Stimulated activated CD8-positive, alpha-beta memory T cell treated with anti-CD3 and anti-CD28 coated beads, Interleukin-4, amount 100 ng/mL, for 24 hours (primary cell): ENCODE measurements at regions not wholly inside any gene's neighbourhood (a gene's known extent, or its start where the extent isn't known, plus 50 kb on each side); places are given as distances from the start of the nearest gene placed in this dataset.

ENCODE experiments used
- DNase-seq: peaks from one replicate; pipeline ENCODE4 v3.0.0-alpha.2; 2020; ENCODE audit warnings: low read depth

DNA sequence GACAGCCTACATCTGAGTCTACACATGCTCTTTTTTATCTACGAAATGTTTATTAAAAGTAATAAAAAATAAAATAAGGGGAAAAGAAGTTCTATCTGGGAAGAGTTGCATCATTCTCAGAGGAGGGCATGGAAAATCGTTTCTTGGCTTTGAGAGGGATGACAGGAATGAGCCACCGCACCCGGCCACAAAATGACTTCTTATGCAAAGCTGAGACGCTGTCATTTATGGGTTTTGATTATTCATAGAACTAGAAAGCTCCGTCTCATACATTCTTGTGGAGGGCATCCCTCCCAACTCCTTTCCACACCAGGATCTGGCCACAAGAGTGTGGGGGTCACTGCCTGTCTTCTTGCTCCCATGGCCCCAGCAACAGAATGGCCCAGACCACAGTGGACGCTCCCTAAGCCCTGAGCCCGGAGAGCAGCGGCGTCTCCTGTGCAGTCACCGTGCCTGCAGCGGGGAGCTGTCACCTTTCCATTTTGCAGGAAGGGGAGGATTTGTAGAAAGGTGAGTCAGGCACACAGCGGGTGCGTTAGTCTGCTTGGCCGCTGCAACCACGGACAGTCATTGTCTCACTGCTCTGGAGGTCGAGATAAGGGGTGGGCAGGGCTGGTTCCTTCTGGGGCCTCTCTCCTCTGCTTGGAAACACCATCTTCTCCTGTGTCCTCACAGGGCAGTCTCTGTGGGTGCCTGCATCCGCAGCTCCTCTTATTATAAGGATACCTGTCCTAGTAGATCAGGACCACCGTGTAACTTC lies 1388.7 kb downstream of the BRD1 start:
- DNase-seq = no peak

DNA sequence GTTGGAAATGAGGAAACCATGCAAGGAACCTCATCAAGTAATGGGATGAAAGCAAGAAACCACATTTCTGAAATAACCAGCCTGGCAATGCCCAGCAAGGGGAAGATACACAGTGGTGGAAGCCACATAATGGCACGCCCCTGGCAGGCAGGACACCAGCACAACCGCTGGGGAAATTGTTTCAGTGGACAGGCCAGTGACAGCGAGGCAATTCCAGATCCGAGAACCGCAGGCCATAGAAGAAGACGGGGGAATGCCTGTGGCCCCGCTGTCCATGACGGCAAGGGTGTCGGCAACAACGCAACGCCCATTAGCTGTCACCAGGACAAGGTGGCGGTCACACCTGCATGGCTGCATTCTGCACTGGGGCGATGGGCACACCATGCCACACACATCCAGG lies 1389.6 kb downstream of the BRD1 start:
- DNase-seq = no peak

DNA sequence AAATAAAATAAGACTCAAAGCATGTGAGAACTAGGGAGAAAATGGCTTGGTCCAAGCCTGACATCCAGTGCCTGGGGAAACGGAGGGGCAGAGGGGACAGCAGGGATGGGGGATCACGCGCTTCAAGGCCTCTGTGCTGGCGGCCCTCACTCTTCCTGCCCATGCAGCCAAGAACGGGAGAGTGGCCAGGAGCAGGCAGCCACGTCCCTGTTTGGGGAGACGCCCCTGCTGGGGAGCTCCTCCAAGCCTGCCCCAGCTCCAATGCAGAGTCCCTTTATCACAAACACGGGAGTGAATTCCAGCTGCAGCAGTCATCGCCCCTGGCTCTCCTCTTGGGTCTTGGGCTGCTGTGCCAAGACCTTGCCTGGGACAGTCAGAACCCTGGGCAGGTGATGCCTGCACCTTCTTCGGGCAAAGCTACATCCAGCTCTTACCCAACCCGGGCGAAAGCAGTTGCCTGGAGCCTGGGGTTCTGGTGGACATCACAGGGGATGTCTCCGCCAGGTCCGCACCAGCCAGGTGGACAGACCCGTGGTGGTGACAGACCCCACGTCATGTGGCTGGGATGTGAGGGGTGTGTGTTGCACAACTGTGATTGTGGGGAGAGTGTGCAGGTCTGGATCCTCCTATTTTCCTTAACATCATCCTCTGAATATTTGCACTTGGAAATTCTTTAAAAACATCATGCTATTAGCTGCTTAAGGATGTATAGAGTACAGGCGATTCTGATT lies 1391.3 kb downstream of the BRD1 start:
- DNase-seq = no peak

DNA sequence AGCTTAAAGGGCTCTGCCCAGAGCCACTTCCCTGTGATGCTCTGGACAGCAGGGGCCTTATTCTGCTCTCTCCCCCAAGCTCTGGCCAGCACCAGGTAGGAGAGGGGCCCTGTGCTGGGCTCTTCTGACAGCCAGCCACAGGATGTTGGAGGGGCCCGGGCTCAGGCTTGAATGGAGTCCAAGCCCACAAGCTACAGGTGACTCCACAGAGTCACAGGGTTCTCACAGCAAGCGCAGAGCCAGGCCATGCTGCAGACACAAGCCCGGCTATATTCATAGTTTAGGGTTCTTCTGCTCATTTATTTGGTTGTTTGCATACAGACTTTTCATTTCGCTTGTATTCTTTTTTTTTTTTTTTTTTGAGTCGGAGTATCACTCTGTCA lies 1392.8 kb downstream of the BRD1 start:
- DNase-seq = no peak

DNA sequence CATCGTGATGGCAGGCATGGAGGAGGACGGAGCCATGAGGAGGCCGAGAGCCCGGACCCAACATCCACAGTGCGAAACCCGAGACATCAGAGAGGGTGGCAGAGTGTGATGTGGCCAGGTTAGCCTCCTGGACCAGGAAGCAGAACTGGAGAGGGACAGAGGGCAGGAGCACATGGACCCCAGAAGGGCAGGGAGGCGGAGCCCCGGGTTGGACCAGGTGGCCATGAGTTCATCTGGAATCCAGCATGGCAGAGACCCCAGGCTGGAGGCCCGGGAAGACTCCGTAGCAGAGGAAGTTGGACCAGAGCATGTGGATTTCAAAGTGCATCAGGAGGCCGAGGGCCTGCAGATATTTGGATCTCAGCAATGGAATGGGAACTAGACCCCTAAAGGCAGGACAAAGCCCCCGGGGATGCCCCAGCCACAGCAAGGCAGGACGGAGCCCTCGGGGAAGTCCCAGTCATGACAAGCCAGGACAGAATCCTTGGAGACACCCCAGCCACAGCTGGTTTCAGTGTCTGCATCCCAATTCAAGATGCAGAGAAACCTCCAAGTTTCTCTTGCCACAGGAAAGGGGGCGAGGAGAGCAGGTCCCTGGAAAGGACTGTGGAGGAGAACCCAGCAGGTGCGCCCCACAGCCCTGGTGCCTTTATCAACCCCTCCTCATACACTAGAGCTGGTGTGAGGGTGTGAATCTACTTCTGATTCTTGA lies 1393.4 kb downstream of the BRD1 start:
- DNase-seq = no peak

DNA sequence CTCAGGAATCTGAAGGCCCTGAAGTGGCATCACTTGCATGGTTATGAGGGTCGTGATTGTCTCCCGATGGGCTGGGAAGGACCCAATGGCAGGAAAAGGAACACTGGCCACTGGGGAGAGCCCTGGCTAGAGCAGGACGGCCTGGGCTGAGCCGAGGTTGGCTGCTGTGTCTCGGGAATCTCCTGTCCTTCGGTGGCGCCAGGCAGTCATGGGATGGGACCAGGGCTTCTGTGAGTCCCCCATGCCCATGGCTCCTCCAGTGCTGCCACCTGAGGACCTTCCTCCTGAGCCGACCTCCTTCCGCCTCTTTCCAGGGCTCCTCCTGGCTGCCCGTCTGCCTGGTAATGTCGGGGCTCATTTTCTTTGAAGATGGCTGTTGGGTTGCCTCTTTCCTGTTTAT lies 1394.0 kb downstream of the BRD1 start:
- no peak for DNase-seq

DNA sequence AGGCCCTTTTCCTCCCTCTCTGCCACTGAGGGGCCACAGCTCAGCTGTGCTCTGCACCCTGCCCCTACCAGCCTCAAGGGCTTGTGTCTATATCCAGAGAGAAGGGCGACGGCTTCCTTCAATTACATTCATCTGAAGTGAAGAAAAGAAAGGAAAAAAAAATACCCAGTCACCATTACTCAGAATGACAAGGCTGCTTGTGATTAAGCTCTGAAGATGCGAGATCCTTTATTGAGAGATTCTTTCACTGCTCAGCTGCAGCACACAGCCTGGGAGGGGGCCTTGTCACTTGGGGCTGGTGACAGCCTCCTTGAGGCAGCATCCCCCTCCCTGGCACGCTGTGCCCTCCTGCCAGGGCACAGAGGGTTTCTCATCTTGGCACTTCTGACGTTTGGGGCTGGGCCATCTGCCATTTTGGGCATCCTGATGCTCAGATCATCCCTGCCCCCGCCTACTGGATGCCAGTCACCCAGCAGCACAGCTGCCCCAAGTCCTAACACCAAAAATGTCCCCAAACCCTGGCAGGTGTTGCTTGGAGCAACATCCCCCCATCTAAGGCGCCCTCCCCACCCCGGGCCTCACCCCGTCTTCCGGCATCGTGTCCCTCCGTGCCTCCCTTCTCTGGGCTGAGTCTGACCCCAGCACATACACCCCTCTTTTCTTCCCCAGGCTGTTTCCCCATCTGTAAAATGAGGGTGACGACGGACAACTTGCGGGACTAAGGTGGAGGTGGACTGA lies 1394.7 kb downstream of the BRD1 start:
- no peak for DNase-seq

DNA sequence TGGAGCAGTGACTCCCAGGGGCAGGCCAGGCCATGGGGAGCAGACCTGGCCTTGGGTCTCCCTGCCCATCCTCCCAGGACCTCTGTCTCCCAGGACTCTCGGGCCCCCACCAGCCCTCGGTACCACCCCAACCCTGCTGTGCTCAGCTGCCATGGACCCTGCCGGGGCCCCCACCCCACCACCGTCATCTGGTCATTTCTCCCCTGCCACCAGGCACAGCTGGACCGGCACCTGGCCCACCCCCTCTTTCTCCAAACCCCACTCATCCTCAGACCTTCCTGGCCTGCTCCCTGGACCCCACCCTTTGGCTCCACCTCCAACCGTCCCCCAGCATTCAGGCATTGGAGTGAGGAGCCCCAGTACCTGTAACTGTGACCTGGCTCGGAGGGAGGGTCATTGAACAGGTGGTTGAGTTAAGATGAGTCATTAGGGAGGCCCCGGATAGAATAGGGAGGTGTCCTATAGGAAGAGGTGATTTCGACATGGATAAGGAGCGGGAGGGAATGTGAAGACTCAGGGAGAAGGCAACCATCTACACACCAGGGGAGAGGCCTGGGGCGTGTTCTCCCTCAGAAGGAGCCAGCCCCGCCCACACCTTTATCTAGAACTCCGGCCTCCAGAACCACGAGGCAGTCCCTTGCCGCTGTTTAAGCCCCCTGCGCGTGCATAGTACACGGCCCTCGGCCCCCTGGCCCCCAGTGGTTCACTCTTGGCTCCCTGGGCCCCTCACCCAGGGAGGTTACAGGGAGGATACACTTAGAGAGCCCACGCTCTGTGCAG lies 1395.9 kb downstream of the BRD1 start:
- DNase-seq = no peak

DNA sequence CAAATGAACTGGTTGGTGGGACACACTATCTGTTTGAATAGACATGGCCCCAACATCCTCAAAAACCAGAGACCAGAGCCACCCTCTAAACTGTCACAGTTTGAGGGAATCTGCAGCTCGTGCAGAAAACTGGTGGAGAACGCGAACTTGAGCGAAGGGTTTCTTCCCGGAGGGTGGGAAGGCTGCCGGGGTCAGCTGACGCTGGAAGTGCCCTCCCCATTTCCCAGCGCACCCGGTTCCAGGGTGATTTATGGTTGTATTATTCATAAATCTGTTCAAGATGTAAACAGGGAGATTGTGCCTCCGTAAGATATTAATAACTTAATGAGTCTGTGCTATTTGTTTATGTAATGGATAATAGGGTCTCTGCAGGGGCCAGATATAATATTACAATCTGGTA lies 1396.7 kb downstream of the BRD1 start:
- no peak for DNase-seq

DNA sequence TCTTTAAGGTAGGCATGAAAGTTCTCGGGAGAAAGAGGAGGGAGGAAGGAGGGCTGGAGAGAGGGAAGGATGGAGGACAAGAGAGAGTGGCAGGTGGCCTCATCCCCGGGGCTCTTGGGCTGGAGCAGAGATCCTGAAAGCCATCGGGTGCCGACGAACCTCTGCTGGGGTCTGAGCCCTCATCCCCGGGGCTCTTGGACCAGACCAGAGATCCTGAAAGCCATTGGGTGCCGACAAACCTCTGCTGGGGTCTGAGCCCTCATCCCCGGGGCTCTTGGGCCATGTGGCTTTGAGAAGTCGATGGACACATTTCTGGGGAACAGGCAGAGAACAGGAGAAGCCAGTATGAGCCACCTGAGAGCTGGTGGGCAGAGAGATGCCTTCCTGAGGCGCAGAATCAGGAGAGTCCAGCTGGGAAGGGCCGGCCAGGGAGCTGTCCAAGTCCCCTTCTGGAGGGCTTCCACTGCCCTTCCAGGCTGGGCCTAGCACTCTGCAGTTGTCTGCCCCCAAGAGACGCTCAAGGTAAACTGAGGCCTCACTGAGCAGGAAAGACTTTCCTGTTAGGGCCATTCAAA lies 1398.1 kb downstream of the BRD1 start:
- no peak for DNase-seq

DNA sequence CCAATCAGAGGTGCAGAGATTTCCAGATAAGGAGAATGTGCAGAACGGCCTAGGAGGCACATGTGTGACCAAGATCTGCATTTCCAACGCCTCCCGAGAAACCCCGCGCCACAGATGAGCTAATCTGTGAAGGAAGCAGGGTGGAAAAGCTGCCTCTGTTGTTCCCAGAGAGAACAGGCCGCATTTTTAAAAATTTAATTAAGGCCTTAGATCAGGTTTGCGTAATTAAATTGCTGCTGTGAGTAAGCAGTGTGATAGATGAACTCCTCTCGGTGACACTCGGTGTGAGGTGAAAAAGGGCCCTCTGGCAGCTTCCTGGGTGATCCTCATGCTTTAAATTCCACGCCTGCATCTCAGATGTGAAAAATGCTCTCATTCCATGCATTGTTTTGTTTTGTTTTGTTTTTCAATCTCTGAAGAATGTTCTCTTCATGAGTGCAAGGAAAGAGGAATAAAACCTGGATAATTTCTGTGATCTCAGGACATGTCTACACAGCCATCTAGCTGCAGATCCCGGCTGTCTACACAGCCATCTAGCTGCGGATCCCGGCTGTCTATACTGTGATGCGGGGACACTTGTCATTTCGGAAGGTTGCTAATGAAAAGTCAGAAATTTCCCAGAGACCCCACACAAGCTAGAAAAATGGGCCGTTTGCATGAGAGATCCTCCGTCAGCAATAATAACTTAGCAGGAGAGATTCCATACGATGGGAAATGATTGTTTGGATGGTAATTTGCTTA lies 1398.9 kb downstream of the BRD1 start:
- no peak for DNase-seq

DNA sequence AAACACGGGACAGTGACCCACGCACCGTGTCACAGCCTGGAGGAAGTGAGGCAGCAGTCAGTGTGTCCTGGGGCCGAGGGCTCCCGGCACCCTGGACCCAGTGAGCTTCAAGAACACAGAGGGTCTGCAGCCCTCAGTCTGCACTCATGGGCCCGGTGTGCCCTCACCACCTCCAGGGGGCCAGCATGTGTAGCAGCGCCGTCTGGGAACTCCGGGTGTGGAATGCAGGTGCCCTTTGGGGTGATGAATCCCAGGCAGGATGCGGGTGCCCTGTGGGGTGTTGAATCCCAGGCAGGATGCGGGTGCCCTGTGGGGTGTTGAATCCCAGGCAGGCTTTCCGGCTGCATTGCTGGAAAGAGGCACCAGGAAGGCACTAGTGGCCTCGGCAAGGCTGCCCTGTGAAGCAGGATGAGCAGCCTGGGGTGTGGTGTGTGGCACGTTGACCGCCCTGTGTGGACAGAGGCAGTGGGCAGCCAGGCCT lies 1399.9 kb downstream of the BRD1 start:
- no peak for DNase-seq

DNA sequence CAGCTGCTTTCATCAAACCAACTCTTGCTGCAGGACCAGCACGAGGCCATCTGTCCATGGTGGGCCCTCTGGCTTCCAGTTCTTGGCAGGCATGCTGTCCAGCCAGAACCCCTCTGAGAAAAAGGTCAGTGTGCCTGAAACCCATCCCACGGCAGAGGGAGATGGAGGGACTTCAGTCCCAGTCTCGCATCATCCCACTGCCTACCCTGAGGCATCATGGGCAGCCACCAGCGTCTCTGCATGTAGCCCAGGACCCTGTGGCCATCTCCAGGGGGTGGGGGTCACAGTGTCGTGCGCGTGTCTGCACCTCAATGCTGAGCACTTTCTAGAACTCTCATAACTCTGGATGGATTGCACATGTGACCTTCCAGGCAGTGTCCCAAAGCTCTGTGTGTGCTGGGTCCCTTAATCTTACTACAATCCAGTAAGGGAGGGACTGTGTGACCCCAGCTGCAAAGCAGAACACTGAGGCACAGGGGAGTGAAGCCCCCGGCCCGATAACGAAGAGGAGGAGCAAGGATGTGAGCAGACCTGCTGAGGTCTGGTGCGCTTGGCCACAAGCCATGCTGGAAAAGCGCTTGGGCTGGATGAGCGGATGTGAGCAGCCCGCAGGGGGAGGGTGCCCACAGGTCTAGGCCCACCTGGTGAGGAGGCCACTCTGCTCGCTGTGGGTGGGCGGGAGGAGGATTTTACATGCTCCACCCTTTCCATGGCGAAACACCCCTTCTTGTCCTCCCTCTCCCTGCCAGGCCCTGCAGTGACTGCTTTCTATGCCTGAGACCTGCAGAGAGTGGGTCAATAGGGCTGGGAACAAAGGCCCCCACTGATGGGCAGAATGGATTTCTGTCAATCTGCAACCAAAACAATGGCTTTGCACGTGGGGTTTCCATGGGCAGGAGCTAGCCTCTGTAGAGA lies 1401.0 kb downstream of the BRD1 start:
- DNase-seq = no peak

DNA sequence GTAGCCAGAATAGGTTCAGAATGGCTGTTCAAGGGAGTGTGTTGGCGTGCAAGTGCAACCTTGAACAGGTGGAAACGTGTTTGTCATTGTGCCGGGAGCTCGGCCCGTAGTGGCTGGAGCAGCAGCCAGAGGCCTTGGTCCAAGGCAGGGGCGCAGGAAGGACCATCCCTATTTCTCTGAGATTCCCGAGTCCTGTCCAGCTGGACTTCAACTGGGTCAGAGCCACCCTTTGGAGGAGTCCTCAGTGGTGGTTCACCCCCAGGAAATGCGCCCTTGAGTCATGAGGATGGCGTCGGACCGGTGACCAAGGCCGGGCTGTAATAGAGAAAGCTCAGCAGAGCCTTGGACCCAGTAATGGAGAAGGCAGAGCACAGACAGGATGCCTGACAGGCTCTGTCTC lies 1402.0 kb downstream of the BRD1 start:
- no peak for DNase-seq

DNA sequence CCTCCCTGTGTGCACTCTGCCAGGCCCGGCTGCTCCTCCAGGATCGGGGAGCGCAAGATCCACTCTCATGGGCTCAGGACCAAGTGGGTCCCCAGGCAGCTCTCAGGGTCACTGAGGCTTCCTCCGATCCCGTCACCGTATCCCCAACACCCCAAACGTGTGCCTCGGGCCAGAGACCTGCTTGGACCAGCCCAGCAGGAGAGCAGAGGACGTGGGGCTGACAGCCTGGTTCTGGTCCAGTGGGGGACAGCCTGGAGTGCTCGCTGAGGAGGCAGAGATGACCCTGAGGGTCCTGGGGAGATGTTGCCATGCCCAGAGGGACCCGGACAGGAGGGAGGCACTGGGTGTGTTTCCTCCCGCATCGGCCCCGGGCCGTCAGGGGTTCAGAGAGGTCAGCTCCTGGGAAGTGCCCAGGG lies 1402.6 kb downstream of the BRD1 start:
- DNase-seq = no peak

DNA sequence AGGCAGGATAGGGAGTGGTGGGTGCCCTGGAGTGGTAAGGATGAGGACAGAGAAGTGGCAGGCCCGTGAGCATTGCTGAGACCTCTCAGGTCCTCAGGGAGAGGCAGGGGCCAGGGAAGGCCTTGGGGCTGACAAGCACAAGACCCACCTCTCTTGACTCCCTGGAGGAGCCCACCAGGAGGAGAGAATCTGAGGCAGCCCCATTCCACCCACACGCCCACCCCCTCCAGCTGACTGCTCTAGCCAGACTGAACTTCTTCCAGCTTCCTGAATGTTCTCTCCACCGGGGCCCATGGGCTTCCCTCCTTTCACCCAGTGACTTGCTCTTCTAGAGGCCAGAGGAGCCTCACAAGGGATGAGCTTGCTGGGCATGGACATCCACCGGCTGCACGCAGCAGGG lies 1403.0 kb downstream of the BRD1 start:
- DNase-seq = no peak

DNA sequence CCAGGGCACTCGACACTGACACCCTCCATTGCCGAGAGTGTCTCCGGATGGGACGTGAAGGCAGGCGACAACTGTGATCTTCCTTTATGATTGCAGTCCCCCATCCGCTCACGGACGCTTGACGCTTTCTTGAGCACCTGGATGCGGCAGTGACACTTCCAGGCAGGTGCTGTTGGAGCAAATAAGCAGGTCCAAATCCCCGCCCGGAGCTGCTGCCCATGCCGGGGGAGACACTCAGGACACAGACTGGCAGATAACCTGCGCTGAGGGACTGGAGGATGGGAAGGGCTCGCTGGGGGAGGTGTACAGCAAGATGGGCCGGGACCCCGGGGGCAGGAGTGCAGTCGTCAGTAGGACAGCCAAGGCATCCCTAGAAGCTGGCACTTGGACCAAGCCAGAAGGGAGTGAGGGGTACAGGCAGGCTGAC lies 1403.5 kb downstream of the BRD1 start:
- DNase-seq = no peak

DNA sequence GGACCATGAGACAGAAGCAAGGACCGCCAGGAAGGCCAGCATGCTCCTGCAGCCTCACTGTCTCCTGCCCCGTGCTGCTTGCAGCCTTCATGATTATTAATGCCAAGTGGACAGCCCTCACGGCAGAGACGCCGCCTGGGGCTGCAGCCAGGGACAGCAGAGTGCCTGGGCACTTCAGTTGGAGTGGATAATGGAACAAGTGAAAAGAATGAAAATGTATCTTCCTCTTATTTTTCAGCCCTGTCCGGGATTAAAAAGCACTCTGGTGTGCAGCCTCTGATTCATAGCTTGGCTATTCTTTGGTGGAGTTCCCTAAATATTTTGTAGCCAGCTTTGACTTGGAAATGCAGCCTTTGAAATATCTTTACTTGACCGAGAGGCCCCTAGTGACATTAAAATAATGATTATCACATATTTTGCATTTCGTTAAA lies 1404.2 kb downstream of the BRD1 start:
- DNase-seq = no peak

DNA sequence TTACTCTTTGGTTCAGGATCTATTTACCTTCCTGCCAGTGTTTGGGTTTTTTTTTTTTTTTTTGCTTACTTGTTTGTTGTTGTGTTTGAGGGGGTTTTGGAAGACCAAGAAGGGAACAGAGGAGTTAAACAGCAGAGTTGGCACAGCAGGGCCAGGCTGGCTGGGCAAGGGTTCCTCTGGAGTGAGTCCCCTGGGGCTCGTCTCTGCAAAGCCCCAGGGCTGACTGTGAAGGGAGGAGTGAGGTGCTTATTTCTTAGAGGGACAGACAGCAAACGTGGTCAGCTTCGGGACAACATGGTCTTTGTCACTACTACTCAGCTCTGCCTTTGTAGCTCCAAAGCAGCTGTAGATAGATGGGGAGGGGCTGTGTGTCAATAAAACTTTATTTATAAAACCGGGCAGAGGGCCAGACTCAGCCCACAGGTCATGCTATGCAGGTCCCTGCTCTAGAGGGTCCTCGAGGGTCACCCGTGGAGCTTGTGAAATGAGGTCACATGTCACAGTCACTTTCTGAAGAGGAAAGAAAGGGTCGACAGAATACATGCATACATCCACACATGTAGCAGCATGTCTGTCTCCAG lies 1404.7 kb downstream of the BRD1 start:
- DNase-seq = no peak
